ENCODE measurements at regions not wholly inside any gene's neighbourhood (a gene's known extent, or its start where the extent isn't known, plus 50 kb on each side); places are given as distances from the start of the nearest gene placed in this dataset.

DNA sequence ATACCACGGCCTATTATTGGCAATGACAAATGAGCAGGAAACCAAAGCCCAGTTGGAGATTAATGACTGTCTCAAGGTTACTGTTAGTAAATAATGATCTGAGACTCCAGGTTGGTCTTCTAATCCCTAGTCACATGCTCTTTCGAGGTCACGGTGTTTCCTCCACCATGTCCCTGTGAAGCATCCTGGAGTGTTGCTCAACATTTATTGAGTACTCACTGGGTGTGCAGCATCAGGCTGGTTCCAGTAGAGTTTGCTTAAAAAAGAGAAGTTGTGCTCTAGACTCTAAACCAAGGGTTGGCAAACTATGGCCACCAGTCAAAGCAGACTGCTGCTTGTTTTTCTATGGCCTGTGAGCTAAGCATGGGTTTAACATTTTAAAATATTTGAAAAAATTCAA, 263.8 kb upstream of the ATP5MC3 start:
- TF ChIP-seq, protein P1, sequence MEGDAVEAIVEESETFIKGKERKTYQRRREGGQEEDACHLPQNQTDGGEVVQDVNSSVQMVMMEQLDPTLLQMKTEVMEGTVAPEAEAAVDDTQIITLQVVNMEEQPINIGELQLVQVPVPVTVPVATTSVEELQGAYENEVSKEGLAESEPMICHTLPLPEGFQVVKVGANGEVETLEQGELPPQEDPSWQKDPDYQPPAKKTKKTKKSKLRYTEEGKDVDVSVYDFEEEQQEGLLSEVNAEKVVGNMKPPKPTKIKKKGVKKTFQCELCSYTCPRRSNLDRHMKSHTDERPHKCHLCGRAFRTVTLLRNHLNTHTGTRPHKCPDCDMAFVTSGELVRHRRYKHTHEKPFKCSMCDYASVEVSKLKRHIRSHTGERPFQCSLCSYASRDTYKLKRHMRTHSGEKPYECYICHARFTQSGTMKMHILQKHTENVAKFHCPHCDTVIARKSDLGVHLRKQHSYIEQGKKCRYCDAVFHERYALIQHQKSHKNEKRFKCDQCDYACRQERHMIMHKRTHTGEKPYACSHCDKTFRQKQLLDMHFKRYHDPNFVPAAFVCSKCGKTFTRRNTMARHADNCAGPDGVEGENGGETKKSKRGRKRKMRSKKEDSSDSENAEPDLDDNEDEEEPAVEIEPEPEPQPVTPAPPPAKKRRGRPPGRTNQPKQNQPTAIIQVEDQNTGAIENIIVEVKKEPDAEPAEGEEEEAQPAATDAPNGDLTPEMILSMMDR (IDR thresholded peaks at IDR 0.05; ENCODE audit: extremely low read depth in 1 of 2, insufficient read depth in 1 of 2, low read depth in 1 of 2, low read length in 2 of 2), result no peak
- no peak for TF ChIP-seq POLR2A (IDR thresholded peaks at IDR 0.05; ENCODE audit: low read depth, low read length)
- TF ChIP-seq POLR2AphosphoS5 (IDR thresholded peaks at IDR 0.05; ENCODE audit: insufficient read depth, low read depth, low read length), result no peak
- TF ChIP-seq, protein P2, sequence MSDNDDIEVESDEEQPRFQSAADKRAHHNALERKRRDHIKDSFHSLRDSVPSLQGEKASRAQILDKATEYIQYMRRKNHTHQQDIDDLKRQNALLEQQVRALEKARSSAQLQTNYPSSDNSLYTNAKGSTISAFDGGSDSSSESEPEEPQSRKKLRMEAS (IDR thresholded peaks at IDR 0.05; ENCODE audit: insufficient read depth, insufficient read length), result no peak
- no peak for TF ChIP-seq MYC (IDR thresholded peaks at IDR 0.05; ENCODE audit: low read depth, low read length)
- no peak for TF ChIP-seq EZH2 (IDR thresholded peaks at IDR 0.05; ENCODE audit: borderline replicate concordance, low read depth, low read length, severe bottlenecking)
- TF ChIP-seq GATA2 (IDR thresholded peaks at IDR 0.05; ENCODE audit: insufficient read depth, insufficient read length, low read depth, low read length), result no peak
- no peak for TF ChIP-seq JUN (IDR thresholded peaks at IDR 0.05; ENCODE audit: borderline replicate concordance, insufficient read depth, insufficient read length, low read depth)
- no peak for TF ChIP-seq FOS (IDR thresholded peaks at IDR 0.05; ENCODE audit: borderline replicate concordance, insufficient read depth, low read length)

Measured in endothelial cell of umbilical vein (primary cell).